HG02623 (cell line): ENCODE measurements at regions not wholly inside any gene's neighbourhood (a gene's known extent, or its start where the extent isn't known, plus 50 kb on each side); places are given as distances from the start of the nearest gene placed in this dataset.

Source experiments
- ATAC-seq: cut with Tn5 transposase; IDR thresholded peaks from one replicate; pipeline ENCODE4 v1.9.1; 2021; ENCODE audit warnings: moderate library complexity; ENCODE audit not compliant: unreplicated experiment

GRCh38 chr18:51397347-51397962 is 200.0 kb upstream of the MEX3C start:
- ATAC-seq, result no peak

DNA sequence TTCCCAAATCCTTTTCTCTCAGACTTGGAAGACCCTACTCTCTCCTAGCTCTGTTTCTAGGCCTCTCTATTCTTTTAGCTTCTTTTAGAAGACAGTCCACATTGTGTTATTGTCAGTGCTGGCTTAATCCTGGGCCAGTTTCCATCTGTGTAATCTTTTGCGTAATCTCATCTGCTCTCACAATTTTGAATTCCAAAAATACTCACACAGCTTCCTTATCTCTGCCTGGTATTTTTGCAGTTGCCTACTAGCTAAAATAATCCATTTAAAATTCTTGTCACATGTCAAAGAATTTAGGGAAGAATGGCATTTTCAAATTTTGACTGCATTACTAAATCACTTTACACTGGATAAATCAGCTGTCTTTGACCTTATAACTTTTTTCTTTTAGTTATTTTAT is 200.6 kb upstream of the MEX3C start:
- no peak for ATAC-seq

DNA sequence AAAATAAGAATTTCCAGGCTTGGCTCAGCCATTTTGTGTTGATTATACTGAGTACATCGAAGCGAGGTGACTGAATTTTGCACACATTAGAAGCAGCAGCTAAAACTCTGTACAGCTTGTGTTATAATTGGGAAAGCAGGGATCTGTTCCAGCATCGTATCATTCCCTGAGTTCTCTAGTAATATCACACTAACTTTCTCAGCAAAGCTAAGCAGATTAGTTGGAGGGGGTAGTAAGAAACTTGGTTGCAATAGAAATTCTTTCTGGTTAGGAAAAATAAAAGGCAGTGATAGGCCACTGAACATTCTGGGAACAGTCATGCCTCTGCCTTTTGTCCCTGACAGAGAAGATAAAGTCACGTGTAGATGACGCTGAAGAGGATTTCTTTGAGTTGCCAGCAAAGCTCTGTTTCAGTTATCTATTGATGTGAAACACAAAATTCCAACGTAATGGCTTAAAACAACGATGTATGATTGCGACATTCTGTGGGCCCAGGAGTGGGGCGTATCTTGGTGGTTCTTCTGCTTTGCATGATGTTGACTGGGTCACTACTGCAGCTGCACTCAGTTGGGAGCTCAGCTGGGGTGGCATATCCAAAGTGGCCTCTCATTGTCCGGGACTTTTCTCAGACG is 202.1 kb upstream of the MEX3C start:
- no peak for ATAC-seq

DNA sequence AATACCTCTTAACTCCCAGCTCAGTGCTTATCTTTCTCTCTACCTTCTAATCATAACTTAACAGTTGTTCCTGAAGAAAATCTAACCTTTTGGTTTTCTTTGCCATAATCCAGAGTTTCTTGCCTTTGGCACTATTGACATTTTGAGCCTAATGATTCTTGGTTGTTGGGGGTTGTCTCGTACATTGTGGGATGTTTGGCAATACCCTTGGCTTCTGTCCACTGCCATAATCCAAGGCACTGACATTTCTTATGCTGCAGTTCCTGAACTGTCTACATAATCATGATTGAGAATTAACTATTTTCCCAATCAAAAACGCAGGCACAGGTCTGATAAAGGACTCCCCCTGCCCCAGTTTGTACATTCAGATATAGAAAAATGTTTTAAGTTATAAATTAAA is 203.2 kb upstream of the MEX3C start:
- ATAC-seq, result no peak

DNA sequence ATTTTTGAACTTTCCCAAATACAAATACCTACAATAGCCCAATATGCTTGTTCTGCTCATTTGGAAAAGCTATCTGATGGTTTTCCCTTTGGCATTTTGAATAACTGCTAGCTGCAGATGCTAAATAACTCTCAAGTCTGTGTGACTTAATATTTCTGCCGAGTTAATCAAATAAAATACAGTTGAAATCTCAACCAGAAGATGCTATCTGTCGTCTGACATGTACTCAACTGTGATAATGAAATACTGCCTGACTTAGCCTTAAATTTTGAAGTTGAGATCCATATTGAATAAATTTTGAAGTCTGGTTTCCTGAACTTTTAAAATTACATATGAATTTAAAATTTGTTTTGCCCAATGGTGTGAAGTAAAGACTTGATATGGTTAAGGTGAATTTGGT is 204.4 kb upstream of the MEX3C start:
- no peak for ATAC-seq

- ATAC-seq, result no peak
Measured at GRCh38 chr18:51404620-51405019, 207.1 kb upstream of the MEX3C start.

DNA sequence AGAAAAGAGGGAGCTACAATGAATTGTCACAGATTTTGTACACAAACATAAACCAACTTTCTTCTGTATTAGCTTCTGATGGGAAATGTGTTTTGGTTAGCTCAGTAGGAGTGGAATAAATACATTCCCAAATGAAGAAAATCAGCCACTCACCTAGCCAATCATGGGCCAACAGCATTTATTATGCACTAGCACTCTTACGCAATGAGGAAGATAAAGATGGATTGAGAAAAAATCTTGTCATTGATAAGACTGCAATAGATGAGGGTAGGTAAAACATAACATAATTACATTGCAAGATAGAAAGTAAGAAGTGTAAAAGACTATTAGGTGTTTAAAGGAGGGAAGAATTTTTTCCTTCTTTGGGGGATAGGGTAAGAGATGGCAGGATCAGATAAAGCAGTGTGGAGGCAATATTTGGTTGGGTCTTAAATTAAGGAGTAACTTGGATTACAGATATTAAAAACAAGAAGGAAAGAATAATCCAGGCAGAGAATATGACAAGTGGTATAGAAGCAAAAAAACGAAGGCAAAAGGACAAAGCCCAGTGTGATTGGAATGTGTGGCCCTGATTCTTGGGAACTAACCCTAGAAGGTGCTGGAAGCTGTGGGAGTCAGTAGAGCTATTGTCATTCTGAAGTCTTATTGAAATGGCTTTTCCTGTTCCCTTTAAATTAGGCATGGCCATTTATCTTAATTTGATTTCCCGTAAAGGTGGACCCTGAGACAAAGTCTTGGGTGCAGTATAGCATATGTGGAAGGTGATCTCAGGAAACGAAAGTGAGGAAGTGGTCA is 208.4 kb upstream of the MEX3C start:
- ATAC-seq, result no peak

DNA sequence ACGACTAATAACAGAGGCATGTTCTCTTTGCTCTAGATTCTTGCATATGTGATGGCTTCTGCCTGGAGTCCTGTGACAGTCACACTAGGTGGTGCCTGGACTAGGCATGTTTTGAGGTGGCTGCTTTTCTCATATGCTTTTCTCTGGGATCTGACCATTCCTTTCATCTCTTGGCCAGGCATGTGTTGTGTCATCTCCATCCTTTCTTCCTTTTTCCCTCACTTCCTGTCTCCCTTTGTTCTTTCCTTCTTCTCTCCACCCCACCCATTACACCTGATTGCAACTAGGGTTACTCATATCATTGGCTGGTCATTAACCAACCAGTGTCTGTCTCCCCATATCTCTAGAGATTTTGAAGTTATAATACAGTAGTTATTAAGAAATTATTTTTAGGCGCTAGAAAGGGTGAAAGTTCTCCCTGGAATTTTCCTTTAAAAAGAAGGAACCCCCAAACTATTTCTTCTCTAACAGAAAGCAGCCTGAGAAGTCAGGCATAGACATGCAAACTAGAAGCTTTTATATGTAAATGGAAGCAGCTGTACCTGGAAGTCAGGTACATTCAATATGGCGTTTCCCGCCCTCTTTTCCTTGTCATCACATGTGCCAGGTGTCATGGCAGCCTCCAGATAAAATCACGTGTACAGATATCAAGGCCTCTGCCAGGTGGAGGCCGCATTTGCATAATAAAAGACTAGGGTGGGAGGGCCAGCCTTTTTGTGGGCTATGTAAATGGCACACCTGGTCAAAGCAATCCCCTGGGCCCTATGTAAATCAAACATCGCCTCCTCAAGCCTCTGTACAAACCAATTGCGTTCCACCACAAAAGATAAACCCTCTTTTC is 220.4 kb upstream of the MEX3C start:
- no peak for ATAC-seq

DNA sequence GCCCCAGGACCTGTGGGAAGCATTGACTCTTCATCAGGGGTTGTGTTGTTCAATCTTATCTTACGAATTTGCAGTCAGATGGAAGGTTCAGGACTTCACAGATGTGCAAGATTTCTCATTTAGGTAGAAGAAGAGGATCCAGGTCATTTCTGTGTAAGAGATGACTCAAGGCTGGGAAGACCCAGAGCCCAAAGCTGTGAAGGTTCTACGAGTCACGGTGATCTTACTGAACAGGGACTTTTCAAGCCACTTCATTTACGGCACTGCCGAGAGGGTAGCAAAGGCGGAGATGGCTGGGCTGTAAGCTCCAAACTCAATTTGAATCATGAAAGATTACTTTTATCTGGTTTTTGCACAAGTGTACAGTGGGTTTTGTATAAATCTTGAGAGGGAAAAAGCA is 228.0 kb upstream of the MEX3C start:
- peak; percentile 58 for ATAC-seq

- peak; percentile 26 for ATAC-seq
Measured at GRCh38 chr18:51425889-51426288, 228.4 kb upstream of the MEX3C start.

- no peak for ATAC-seq
Measured at GRCh38 chr18:51426996-51427395, 229.5 kb upstream of the MEX3C start.

DNA sequence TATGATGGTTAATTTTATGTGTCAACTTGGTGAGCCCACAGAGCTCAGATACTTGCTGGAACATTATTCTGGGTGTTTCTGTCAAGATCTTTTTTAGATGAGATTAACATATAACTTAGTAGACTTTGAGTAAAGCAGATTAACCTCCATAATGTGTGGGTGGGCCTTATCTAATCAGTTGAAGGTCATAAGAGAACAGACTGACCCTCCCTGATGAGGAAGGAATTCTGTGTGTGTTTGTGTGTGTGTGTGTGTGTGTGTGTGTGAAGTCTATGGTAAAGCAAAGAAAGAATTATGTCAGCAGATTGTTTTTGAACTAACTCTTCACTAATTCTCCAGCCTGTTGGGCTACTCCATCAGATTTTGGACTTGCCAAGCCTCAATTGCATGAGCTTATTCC is 232.2 kb upstream of the MEX3C start:
- no peak for ATAC-seq

- ATAC-seq, result no peak
Measured at GRCh38 chr18:51430538-51430937, 233.1 kb upstream of the MEX3C start.

- no peak for ATAC-seq
Measured at GRCh38 chr18:51433296-51433695, 235.8 kb upstream of the MEX3C start.

GRCh38 chr18:51433881-51434280 is 236.4 kb upstream of the MEX3C start:
- ATAC-seq, result no peak

DNA sequence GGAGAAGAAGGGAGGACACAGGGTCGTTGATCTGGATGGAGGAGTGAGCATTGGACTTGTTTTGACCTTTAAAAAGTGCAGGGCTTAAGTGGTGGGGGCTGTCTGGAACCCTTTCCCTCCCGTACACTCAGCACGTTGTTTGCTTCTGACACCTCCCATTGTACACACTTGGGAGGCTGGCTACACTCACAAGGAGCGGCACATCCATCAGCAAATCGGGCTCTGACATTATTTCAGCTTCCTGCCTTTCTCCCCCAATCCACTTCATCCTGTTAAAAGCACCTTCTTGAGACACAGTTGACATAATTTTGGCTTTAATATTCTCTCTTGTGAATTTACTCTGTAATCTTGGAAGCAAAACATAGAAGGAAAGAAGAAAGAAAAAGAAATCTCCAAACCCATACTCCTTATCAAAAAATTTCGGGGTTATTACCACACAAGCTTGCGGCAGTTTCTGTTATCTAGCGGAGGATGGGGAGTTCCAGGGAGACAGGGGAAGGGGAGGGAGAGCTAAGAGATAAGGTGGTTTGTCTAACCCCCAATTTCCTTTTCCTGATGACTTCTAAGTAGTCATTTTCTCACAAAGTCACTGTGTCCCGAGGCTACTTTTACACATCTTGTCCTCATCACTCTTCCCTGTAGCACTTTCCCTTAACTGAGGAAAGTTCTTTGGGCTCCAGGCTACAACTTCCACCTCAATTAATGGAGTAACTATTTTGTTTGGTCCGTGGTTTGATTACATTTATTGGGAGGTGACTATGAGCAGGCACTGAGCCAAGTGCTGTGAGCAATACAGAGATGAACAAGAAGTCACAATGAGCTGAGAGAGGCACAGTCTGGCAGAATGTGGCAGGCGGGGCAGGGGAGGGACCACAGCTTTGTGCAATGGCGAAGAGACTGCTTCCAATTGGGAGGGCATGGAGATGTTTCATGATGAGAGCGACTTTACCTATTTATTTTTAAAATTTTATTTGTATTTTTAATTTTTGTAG is 240.1 kb upstream of the MEX3C start:
- no peak for ATAC-seq

GRCh38 chr18:51438797-51439350 is 241.4 kb upstream of the MEX3C start:
- ATAC-seq, result no peak

DNA sequence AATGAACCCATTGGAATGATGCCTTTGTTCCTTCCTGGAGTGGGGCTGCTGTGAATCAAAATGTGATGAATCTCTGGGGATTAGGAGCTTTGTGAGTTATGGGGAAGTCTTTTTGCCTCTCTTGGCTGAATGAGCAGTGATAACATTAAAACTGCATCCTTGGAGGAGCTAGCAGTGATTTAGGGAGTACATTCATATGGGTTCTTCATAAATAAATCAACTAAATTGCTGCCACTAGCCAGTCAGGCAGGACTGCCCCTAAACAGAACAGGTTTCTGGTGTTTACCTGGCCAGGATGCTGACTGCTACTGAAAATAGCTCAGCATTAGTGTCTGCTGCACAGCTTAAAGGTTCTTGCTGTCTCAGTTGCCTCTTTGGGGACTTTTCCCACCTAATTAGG is 244.5 kb upstream of the MEX3C start:
- no peak for ATAC-seq

DNA sequence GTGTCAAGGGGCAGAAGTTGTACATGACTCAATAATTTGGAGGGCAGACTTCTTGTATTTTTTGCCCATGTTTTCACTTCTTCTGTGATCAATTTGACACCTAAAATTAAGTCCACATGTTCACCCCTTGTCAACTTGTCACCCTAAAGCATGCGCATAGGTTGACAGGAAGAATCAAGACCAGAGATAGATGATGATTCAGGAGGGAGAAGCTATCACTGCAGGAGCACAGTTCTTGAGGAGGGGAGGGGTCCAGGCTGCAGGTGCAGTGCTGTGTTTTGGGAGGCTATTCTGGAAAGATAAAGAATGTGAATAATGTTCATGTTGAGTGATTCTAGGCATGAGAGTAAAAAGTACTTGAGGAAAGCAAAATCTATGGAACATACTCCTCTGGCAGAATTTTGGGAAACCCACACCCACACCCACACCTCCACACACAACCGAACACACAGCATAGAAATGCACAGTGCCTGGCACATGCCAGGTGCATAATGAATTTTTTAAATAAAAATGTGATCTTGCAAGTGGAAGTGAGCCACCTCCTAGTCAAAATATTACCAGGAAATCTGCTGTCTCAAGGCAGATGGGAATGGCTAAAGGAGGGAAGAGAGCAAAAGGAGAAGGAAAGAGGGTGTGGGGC is 249.2 kb upstream of the MEX3C start:
- ATAC-seq, result no peak
